Keratinocyte (primary cell): ENCODE measurements at regions not wholly inside any gene's neighbourhood (a gene's known extent, or its start where the extent isn't known, plus 50 kb on each side); places are given as distances from the start of the nearest gene placed in this dataset.

Source experiments
- DNase-seq: peaks from one replicate; pipeline ENCODE4 v3.0.0-alpha.2; 2011; ENCODE audit warnings: low read depth, missing footprints, low spot score
- FAIRE-seq: peaks from 2 replicates; lab custom pipeline; 2011; peaks lifted over from hg19 to GRCh38; lab: Jason Lieb, UNC
- H2AFZ ChIP-seq: 2 replicates; pipeline ENCODE4 v1.6.0; 2012; ENCODE audit warnings: low read length, control low read depth, inconsistent platforms; ENCODE audit not compliant: control insufficient read depth
- H3K27ac ChIP-seq: 2 replicates; pipeline ENCODE4 v1.5.1; 2011; ENCODE audit warnings: low read length; ENCODE audit not compliant: control insufficient read depth, insufficient read depth
- H3K27me3 ChIP-seq: 3 replicates; pipeline ENCODE4 v1.6.0; 2011; ENCODE audit warnings: low read length; ENCODE audit not compliant: control insufficient read depth, insufficient read depth; ENCODE audit errors: extremely low read depth
- H3K36me3 ChIP-seq, 2 experiments: 2 replicates in 1 of 2; 3 replicates in 1 of 2; pipeline ENCODE4 v1.5.1; 2011; ENCODE audit warnings: low read length in 2 of 2, mild to moderate bottlenecking in 1 of 2; ENCODE audit not compliant: control insufficient read depth in 2 of 2, insufficient read depth in 2 of 2; ENCODE audit errors: extremely low read depth in 1 of 2
- H3K4me1 ChIP-seq: 3 replicates; pipeline ENCODE4 v1.5.1; 2011; ENCODE audit warnings: low read length; ENCODE audit not compliant: control insufficient read depth, insufficient read depth; ENCODE audit errors: extremely low read depth
- H3K4me2 ChIP-seq: 3 replicates; pipeline ENCODE4 v1.6.0; 2011; ENCODE audit warnings: low read depth, low read length; ENCODE audit not compliant: control insufficient read depth, insufficient read depth; ENCODE audit errors: extremely low read depth
- H3K4me3 ChIP-seq, 3 experiments: fragments of 200-600 bp in 1 of 3; sonication (generic) in 1 of 3; 2 replicates in 2 of 3; 3 replicates in 1 of 3; pipeline ENCODE4 v1.5.1; 2011 to 2016; ENCODE audit warnings: low read length in 3 of 3, mild to moderate bottlenecking in 3 of 3, control low read depth in 2 of 3, inconsistent platforms in 1 of 3, low read depth in 1 of 3, mixed read lengths in 1 of 3, mixed run types in 1 of 3, moderate library complexity in 1 of 3; ENCODE audit not compliant: control insufficient read depth in 2 of 3, insufficient read depth in 2 of 3; ENCODE audit errors: extremely low read depth in 1 of 3
- H3K79me2 ChIP-seq: 2 replicates; pipeline ENCODE4 v1.6.0; 2012; ENCODE audit warnings: low read length; ENCODE audit not compliant: control insufficient read depth, insufficient read depth
- H3K9ac ChIP-seq: 3 replicates; pipeline ENCODE4 v1.6.0; 2011; ENCODE audit warnings: low read length; ENCODE audit not compliant: control insufficient read depth, insufficient read depth; ENCODE audit errors: extremely low read depth
- H3K9me1 ChIP-seq: 3 replicates; pipeline ENCODE4 v1.6.0; 2011; ENCODE audit warnings: low read length; ENCODE audit not compliant: control insufficient read depth, insufficient read depth; ENCODE audit errors: extremely low read depth
- H3K9me3 ChIP-seq: 2 replicates; pipeline ENCODE4 v1.5.1; 2012; ENCODE audit warnings: low read depth, low read length; ENCODE audit not compliant: control insufficient read depth
- H4K20me1 ChIP-seq: 3 replicates; pipeline ENCODE4 v1.6.0; 2011; ENCODE audit warnings: low read length; ENCODE audit not compliant: control insufficient read depth, insufficient read depth; ENCODE audit errors: extremely low read depth
- CTCF ChIP-seq, 3 experiments: IDR thresholded peaks in 1 of 3; conservative IDR thresholded peaks in 1 of 3; optimal IDR thresholded peaks in 1 of 3; 2 replicates in 2 of 3; 3 replicates in 1 of 3; pipeline versions ENCODE3 to v1.5.1; 2011; ENCODE audit warnings: low read length in 3 of 3, mild to moderate bottlenecking in 3 of 3, moderate library complexity in 2 of 3, control low read depth in 1 of 3, inconsistent platforms in 1 of 3; ENCODE audit not compliant: insufficient read depth in 2 of 3; ENCODE audit errors: extremely low read depth in 1 of 3
- EZH2 ChIP-seq: IDR thresholded peaks from one replicate; pipeline ENCODE4 v1.6.1; 2012; ENCODE audit warnings: inconsistent platforms, mild to moderate bottlenecking, low read length, moderate library complexity
- dilution Hi-C: fragments of 300-500 bp; cut with MboI; formaldehyde crosslinking; loops from one replicate; pipeline ENCODE4 v1.7.0; 2020; ENCODE audit warnings: low sequenced_read_pairs; ENCODE audit not compliant: extremely low pct_ligation_motif_present

DNA sequence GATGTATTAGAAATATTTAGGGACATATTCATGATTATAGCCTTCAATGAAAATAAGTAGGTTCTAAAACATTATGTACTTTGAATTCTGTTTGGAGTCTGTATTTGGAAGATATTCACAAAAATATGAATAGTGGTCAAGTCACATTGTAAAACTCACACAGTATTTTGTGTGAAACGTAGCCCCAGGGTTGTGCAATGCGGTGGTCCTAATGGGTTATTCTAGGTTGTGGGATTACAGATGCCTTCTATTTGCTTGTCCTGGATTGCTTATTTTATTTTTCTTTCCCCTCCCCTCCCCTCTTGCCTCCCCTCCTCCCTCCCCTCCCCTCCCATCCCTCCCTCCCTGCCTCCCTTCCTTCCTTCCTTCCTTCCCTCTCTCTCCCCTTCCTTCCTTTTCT is 93.7 kb upstream of the THUMPD2 start:
- no peak for TF ChIP-seq EZH2
- no peak for TF ChIP-seq CTCF (optimal IDR thresholded peaks at IDR 0.05 in 1 of 3, IDR thresholded peaks at IDR 0.05 in 1 of 3, conservative IDR thresholded peaks at IDR 0.05 in 1 of 3; ENCODE audit: extremely low read depth in 1 of 3, insufficient read depth in 2 of 3, low read length in 3 of 3)
- Histone ChIP-seq H3K9ac (no peak overlapping the region), H3K9me3 (no peaks in the 10 kb centered on the region), H3K4me1 (peaks cover 22% of the 10 kb centered on the region), H2AFZ (no peak overlapping the region), H3K4me3 (no peak overlapping the region), H3K27ac (no peak overlapping the region), H3K36me3 (no peaks in the 10 kb centered on the region), H4K20me1 (no peaks in the 10 kb centered on the region), H3K4me2 (no peak overlapping the region), H3K27me3 (no peaks in the 10 kb centered on the region), H3K9me1 (no peaks in the 10 kb centered on the region), H3K79me2 (no peaks in the 10 kb centered on the region)
- DNase-seq (no peak), FAIRE-seq (no peak)
- dilution Hi-C loops, result no loop called here

DNA sequence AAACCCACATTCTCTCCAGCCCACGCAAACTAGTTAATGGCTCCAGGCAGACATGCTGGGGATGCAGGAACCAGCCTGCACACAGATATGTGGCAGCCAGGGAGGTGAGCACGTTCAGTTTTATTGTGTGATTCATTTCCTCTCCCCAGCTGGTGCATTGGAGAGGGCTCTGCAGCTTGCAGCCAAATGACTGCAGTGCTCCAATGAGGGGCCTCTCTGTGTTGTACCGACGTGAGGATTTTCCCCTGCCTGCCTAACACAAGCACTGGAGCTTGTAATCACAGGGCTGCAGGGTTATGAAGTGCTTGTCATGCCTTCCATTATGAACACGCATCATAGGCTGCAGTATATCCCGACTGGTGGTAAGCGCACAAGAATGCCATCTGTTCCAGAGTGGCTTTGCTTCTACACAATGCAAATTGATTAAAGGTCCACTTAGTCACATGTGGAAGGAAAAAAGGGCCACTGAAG is 92.3 kb upstream of the THUMPD2 start:
- H3K4me2 ChIP-seq, result peak overlapping the region; percentile 17
- no peaks in the 10 kb centered on the region for H4K20me1 ChIP-seq
- H3K27me3 ChIP-seq, result no peaks in the 10 kb centered on the region
- H3K79me2 ChIP-seq, result no peaks in the 10 kb centered on the region
- no peak overlapping the region for H3K4me3 ChIP-seq
- TF ChIP-seq CTCF (optimal IDR thresholded peaks at IDR 0.05 in 1 of 3, IDR thresholded peaks at IDR 0.05 in 1 of 3, conservative IDR thresholded peaks at IDR 0.05 in 1 of 3; ENCODE audit: extremely low read depth in 1 of 3, insufficient read depth in 2 of 3, low read length in 3 of 3) (no peak), EZH2 (no peak)
- DNase-seq, result peak; percentile 74
- no peak overlapping the region for H3K27ac ChIP-seq
- H3K36me3 ChIP-seq, result no peaks in the 10 kb centered on the region
- dilution Hi-C loops, result no loop called here
- H3K4me1 ChIP-seq, result peaks cover 22% of the 10 kb centered on the region
- H2AFZ ChIP-seq, result no peak overlapping the region
- no peak overlapping the region for H3K9ac ChIP-seq
- H3K9me3 ChIP-seq, result no peaks in the 10 kb centered on the region
- FAIRE-seq, result peak; percentile 98
- no peaks in the 10 kb centered on the region for H3K9me1 ChIP-seq
